ENCODE measurements at regions not wholly inside any gene's neighbourhood (a gene's known extent, or its start where the extent isn't known, plus 50 kb on each side); places are given as distances from the start of the nearest gene placed in this dataset.

DNA sequence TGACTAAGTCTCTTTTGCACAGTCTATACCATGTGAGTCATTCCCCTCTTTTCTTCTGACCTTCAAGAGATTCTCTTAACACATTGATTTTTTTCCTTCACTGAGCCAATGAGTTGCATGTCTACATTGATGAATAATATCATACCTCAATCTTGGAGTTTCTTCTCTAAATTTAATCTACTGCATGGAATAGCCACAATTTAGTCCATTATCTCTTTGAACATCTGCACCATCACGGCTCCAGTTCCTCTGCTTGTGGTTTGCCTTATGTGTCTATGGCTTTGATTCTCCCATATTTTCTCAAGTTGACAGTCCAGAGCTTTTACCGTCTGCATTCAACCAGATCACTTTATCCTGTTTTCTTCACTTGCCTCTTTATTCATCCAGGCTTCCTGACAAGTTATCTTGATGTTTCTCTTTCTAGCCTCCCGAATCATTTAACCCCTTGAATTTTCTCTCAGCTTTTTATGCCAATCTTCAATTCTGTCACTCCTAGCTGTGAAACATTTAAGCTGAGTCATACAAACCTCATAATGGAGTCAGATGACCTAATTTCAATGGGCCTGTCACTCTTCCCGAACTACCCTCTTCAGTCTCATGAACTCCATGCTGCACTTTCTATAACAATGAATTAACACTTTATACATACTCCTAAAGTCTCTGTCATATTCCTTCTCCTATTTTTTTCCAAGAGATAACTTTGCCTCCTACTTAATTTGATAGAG, 222.3 kb downstream of the CPE start:
- no peak for TF ChIP-seq CTCF (IDR thresholded peaks at IDR 0.05)
- no peak for TF ChIP-seq POLR2A (IDR thresholded peaks at IDR 0.05)
